ENCODE measurements at regions not wholly inside any gene's neighbourhood (a gene's known extent, or its start where the extent isn't known, plus 50 kb on each side); places are given as distances from the start of the nearest gene placed in this dataset.
"Not testable (repeated sequence)": the region's sequence is repeated elsewhere in the genome, so short reads cannot be mapped to it uniquely, and the experiment has no call there.

DNA sequence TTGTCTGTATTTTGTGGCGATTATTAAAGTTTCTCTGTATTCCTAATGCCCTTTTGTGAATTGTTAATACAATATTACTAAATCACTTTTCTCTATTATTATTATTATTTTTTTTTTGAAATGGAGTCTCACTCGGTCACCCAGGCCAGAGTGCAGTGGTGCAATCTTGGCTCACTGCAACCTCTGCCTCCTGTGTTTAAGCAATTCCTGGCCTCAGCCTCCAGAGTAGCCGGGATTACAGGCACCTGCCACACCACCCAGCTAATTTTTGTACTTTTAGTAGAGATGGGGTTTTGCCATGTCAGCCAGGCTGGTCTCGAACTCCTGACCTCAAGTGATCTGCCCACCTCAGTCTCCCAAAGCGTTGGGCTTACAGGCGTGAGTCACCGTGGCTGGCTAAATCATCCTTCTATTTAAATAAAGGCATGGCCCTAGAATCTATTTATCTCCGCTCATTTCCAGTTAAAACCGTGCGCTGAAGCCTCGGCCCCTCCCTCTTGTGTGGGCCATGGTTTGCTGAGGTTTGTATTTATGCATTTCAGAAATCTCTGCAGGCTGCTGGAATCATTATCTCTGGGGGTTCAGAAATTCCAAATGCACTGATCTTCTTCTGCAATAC lies 1136.4 kb upstream of the TMEM132C start:
- Mint-ChIP-seq H3K27me3 (peaks cover 9% of the 10 kb centered on the region), H3K27ac (no peak overlapping the region), H3K4me3 (no peak overlapping the region), H3K9me3 (no peaks in the 10 kb centered on the region), H3K36me3 (no peaks in the 10 kb centered on the region), H3K4me1 (no peaks in the 10 kb centered on the region)

DNA sequence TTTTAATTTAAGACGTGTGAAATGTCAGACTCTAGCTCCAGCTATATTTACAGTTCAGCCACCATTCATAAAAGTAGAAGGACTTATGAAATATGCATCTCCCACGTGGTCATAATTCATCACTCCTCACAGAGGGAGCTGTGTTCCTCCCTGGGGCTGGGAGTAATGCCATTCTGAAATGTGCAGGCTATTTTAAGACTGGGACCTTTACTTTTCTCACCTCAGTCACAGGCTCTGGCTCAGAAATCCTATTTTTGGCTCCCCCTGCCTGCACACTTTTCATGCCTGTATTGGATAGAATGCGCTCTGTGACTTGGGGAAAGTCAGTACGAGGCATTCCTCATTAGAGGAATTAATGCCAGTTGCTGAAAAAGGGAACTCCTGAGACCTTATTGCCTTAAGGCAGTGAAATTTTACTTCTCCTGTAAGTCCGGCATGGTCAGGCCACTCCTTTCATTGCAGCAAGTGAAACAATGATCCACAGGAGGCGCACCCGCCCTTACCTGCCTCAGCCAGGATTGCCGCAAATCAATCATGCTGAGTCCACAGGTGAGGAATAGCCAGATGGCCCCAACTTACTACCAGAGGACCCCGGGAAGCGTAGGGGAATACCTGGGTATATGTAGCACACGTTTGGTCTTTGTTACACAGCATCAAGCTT lies 1133.2 kb upstream of the TMEM132C start:
- Mint-ChIP-seq H3K4me1 (no peaks in the 10 kb centered on the region), H3K27me3 (peaks cover 5% of the 10 kb centered on the region), H3K4me3 (no peak overlapping the region), H3K27ac (no peak overlapping the region), H3K36me3 (no peaks in the 10 kb centered on the region), H3K9me3 (peaks cover 5% of the 10 kb centered on the region)

DNA sequence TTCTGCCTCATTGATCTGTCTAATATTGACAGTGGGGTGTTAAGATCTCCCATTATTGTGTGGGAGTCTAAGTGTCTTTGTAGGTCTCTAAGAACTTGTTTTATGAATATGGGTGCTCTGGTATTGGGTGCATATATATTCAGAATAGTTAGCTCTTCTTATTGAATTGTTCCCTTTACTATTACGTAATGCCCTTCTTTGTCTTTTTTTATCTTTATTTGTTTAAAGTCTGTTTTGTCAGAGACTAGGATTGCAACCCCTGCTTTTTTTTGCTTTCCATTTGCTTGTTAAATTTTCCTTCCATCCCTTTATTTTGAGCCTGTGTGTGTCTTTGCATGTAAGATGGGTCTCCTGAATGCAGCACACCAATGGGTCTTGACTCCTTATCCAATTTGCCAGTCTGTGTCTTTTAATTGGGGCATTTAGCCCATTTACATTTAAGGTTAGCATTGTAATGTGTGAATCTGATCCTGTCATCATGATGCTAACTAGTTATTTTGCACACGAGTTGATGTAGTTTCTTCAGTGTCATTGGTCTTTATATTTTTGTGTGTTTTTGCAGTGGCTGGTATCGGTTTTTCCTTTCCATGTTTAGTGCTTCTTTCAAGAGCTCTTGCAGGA lies 1126.0 kb upstream of the TMEM132C start:
- H3K9me3 Mint-ChIP-seq, H3K4me3 Mint-ChIP-seq: not testable (repeated sequence)

DNA sequence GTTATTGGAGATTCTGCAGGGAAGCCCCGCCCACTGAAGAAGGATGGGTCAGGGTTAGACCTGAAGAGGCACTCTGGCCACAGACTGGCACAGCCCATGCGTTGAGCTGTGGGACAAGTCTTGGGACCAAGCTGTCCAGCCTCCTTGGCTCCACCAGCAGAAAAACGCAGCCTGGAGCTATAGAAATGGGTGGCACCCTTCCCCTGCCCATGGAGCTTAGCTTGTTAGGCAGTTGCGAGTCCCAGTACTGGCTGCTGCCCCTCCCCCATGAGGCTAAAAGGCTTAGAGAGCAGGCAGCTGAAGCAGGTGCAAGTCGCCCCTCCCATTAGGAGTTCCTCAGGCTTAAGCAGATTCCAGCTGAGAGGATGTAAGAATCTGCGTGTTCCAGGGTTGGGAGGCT lies 1124.0 kb upstream of the TMEM132C start:
- Mint-ChIP-seq H3K27ac (no peak overlapping the region), H3K27me3 (peaks cover 10% of the 10 kb centered on the region), H3K4me3 (no peak overlapping the region), H3K36me3 (no peaks in the 10 kb centered on the region), H3K9me3 (peaks cover 5% of the 10 kb centered on the region), H3K4me1 (peaks cover 4% of the 10 kb centered on the region)

More for the DNA sequence above, 1126.0 kb upstream of the TMEM132C start:
- not testable (repeated sequence) for H3K4me1 Mint-ChIP-seq, H3K27me3 Mint-ChIP-seq, H3K36me3 Mint-ChIP-seq, H3K27ac Mint-ChIP-seq

DNA sequence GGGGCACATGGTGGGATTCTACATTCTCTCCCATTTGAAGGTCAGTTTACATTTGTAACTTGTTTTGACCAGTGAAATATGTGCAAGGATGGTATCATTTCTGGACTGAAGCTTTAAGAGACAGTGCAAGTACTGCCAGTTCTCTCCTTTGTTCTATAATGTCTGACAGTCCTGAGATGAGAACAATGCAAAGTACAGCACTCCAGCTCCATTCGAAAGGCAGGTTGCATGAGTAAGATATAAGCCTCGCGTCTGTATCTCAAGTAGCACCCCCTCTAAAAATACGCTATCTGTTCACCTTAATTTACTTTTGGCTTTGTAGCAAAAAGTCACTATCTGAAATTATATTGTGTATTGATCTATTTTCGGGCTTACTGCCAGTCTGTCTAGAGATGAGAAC lies 1122.2 kb upstream of the TMEM132C start:
- no peaks in the 10 kb centered on the region for H3K36me3 Mint-ChIP-seq
- peaks cover 4% of the 10 kb centered on the region for H3K4me1 Mint-ChIP-seq
- H3K27me3 Mint-ChIP-seq, result peaks cover 8% of the 10 kb centered on the region
- H3K27ac Mint-ChIP-seq, result no peak overlapping the region
- H3K9me3 Mint-ChIP-seq, result peaks cover 5% of the 10 kb centered on the region
- H3K4me3 Mint-ChIP-seq, result no peak overlapping the region

DNA sequence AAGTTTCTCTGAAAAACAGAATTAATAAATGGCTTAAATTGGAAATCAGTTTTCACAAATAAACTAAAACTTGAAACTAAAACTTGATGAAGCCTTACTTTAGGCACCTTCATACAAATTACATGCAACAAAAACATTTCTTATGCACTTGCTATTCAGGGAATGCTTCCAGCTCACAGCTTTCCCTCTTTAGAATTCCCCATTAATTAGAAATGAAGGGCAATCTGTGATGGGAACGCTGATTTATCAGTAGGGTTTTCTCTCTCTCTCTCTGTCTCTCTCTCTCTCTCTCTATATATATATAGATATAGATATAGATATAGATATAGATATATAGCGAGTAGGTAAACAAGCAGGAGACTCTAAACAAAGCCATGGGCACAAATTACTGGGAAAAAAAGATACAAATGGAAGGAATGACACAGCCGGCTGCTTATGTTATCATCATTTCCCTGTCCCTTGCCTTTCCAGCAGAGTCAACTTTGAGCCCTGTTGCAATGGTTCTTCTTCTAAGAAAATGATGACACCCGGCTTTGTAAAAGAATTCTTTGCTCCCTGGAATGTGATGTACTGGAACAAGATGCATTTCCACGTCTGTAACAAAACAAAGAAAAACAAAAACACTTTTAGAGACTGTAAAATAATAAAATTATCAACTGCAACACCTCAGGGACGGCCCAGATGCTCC lies 1121.6 kb upstream of the TMEM132C start:
- Mint-ChIP-seq H3K27me3 (peaks cover 6% of the 10 kb centered on the region), H3K9me3 (no peaks in the 10 kb centered on the region), H3K4me3 (peak overlapping the region; percentile 81), H3K27ac (no peak overlapping the region), H3K4me1 (peaks cover 4% of the 10 kb centered on the region), H3K36me3 (no peaks in the 10 kb centered on the region)

DNA sequence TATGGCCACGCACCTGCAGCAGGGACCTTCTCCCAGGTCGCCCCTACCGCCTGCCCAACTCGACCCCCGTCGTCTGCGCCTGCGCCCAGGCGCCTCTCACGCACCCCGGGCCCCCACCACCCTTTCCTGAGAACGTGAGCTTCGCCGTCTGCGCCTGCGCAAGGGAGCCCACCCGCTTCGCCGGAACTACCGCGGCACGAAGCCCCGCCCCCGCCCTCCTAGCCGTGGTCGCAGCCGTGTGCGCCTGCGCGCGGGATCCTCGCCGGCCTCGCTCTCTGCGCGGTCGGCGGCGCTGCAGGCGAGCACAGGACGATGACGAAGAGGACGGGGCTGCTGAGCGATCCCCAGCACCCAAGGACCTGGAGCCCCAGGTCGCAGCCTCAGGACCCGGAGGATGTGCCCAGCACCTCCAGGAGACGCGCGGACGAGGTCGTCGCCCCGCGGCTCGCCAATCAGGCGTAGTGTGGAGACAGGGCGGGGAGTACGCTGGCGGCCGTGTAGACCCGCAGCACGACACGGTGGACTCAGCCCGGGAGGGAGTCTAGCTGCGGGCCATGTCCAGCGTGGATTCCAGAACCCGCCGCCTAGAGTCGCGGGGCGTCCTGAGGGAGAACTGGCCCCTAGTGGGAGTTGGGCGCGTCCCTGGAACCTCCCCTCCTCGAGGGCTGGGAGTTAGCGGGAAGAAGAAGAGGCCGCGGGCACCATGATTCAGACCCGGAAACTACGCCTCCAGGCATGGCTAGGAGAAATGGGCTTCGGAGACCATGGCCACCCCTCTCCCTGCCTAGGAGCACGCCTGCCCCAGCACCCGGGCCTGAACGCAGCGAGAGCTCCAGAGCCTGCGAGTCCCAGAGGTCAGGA lies 1120.8 kb upstream of the TMEM132C start:
- H3K27ac Mint-ChIP-seq, result no peak overlapping the region
- no peaks in the 10 kb centered on the region for H3K36me3 Mint-ChIP-seq
- H3K4me3 Mint-ChIP-seq, result peak overlapping the region; percentile 81
- H3K4me1 Mint-ChIP-seq, result peaks cover 4% of the 10 kb centered on the region
- no peaks in the 10 kb centered on the region for H3K9me3 Mint-ChIP-seq
- peaks cover 5% of the 10 kb centered on the region for H3K27me3 Mint-ChIP-seq

DNA sequence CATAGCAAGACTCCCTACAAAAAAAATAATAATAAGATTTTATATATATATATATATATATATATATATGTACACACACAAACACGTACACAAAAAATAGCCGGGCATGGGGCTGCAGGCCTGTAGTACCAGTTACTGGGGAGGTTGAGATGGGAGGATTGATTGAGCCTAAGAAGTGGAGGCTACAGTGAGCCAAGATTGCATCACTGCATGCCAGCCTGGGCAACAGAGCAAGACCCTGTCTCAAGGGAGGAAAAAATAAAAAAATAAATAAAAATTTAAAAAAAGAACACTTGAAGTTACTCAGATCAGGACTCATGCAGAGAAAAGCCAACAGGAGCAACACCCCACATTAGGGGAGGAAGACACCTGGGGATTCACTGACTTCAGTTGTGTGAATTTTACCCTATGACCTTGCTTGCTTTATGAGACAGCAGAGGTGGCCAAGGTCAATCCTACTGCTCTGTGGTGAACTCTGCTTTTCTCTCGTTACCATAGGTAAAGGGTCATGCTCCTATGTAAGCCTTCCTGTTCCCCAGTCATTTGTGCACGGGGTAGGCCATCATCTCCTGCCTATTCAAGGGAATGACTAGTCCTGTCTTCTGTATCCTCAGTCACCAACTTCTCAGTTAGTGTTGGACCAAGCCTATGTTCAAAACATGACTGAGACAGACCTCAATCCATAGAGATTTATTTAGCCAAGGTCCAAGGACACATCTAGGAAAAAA lies 1119.8 kb upstream of the TMEM132C start:
- Mint-ChIP-seq H3K27me3 (peaks cover 3% of the 10 kb centered on the region), H3K27ac (no peak overlapping the region), H3K4me1 (peaks cover 4% of the 10 kb centered on the region), H3K36me3 (no peaks in the 10 kb centered on the region), H3K9me3 (no peaks in the 10 kb centered on the region), H3K4me3 (no peak overlapping the region)

DNA sequence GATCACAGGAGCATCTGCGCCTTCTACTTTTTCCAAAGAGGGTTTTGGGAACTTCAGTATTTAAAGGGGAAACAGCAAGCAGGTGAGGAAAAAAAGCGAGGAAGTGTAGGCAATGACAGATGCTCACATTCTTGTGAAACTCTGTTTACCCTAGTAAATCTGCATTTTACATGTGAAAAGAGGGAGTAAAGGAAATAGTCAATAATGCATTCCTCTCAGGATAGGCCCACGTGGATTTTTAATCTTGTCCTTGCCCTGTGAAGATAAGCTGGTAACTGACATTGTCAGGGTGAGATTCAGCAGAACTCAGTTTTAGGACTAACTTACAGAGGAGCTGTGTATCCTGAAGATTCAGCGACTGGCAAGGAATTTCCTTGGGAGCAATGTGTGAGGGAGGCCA lies 1119.2 kb upstream of the TMEM132C start:
- Mint-ChIP-seq H3K36me3 (no peaks in the 10 kb centered on the region), H3K27me3 (peaks cover 3% of the 10 kb centered on the region), H3K9me3 (no peaks in the 10 kb centered on the region), H3K4me1 (peaks cover 4% of the 10 kb centered on the region), H3K4me3 (no peak overlapping the region), H3K27ac (no peak overlapping the region)

DNA sequence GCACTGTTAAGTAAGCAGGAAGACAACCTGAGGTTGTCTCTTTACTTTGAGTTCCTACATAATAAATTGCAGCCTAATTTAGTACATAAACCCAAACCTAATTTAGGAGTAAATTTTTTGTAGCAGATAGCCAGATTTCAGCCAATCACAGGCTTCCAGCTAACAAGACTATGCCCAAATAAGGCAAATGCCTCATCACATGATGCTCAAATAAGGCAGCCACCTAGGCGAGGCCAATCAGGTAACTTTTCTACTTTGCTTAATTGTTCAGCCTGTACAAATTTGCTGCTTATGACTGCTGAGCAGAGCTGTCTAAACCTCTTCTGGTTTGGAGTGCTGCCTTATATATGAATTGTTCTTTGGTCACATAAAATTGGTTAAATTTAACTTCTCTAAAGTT lies 1118.7 kb upstream of the TMEM132C start:
- Mint-ChIP-seq H3K36me3 (no peaks in the 10 kb centered on the region), H3K9me3 (no peaks in the 10 kb centered on the region), H3K4me3 (no peak overlapping the region), H3K27ac (no peak overlapping the region), H3K27me3 (peaks cover 2% of the 10 kb centered on the region), H3K4me1 (peaks cover 4% of the 10 kb centered on the region)

DNA sequence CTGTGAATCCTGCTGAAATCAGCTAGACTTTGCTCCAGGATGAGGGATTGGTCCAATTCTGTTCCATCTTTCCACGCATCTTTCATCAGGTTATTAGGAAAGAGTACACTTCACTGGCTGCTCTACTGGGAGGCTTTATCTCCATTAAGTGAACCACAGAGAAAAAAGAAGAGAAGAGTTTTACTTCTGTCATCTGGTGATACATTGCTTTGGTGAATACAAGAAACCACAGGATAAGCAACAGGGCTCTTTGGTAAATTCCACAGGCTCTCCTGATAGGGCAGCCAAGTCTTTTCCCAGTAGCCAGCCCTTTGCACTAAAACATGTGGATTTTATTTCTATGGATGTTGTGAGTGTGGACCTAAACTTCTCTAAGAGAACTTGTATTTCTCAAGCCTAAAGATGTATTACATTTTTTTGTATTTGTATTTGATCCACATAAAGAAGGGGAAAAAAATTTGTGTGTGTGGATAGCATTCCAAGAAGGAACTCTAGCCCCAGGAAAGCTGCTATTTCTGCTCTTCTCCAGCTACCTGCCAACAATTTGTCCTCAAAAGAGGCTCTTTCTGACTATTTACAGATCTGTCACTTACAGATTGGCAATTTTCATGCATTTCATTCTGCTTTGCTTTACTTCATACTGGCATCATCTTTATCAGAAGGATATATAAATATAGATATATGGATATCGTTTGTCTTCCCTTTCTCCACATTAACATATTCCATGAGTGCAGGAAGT lies 1117.6 kb upstream of the TMEM132C start:
- Mint-ChIP-seq H3K4me3 (no peak overlapping the region), H3K27me3 (peaks cover 1% of the 10 kb centered on the region), H3K4me1 (peaks cover 4% of the 10 kb centered on the region), H3K36me3 (no peaks in the 10 kb centered on the region), H3K27ac (no peak overlapping the region), H3K9me3 (no peaks in the 10 kb centered on the region)

DNA sequence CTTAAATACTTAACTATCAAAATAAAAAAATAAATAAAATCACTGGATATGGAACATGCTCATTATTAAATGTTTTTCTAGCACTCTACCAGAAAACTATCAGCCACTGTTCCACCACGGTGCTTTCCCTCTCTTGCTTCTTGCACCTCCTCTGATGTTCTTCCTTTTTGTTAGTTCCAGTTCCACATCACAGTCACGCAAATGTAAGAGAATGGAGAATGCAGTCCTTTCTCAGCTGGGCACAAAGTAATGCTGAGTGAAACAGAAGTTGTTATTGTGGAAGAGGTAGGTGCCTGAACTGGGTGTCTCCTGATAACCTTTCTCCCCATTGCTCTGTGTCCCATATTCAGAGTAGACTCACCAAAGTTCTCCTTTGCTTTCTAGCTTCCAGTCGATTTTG lies 1116.9 kb upstream of the TMEM132C start:
- Mint-ChIP-seq H3K36me3 (no peaks in the 10 kb centered on the region), H3K9me3 (no peaks in the 10 kb centered on the region), H3K4me3 (no peak overlapping the region), H3K27me3 (peaks cover 1% of the 10 kb centered on the region), H3K27ac (no peak overlapping the region), H3K4me1 (no peaks in the 10 kb centered on the region)

DNA sequence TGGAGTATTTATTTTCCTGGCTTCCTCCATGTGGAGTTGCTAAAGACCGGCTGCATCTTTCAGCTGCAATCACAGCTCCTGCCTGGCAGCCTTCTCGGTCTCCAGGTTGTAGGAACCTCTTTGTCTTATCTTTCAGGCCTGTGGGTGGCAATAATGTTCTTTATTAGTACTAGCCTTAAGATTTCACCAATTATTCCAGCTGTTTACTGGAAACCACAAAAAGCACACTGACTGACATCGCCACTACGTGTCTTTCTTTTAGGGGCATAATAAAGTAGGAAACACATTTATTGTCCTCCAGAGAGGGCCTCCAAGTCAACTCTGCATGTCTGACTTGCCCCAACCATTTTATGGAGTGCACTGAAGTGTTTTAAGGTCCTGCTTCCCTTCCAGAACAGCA lies 1116.5 kb upstream of the TMEM132C start:
- Mint-ChIP-seq H3K27me3 (peaks cover 1% of the 10 kb centered on the region), H3K4me3 (no peak overlapping the region), H3K27ac (no peak overlapping the region), H3K4me1 (no peaks in the 10 kb centered on the region), H3K9me3 (no peaks in the 10 kb centered on the region), H3K36me3 (no peaks in the 10 kb centered on the region)

DNA sequence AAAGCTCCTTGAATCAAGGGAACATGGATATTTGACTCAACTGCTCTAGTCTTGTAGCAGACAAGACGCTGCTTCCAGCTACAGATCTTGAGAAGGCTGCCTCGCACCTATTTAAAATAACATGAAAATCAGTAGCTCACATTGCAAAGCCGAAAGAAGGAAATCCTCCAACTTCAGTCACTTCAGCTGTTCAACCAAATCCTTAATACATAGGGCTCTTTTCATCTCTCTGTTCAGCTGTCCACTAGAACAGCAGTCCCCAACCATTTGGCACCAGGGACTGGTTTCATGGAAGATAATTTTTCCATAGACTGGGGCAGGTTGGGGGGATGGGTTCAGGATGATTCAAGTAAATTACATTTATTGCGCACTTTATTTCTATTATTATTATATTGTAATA lies 1116.0 kb upstream of the TMEM132C start:
- H3K36me3 Mint-ChIP-seq, result no peaks in the 10 kb centered on the region

More for the DNA sequence above, 1116.0 kb upstream of the TMEM132C start:
- Mint-ChIP-seq H3K9me3 (no peaks in the 10 kb centered on the region), H3K4me1 (no peaks in the 10 kb centered on the region), H3K27ac (no peak overlapping the region), H3K27me3 (peaks cover 1% of the 10 kb centered on the region), H3K4me3 (no peak overlapping the region)
